HEK293 (cell line): ENCODE measurements at regions not wholly inside any gene's neighbourhood (a gene's known extent, or its start where the extent isn't known, plus 50 kb on each side); places are given as distances from the start of the nearest gene placed in this dataset.

Experiments
- CTCF ChIA-PET: fragments of 350-600 bp; formaldehyde crosslinking; extraction: SDS; loops from one replicate; lab custom pipeline; 2021; ENCODE audit warnings: antibody characterized with exemption; lab: Yijun Ruan, JAX
- POLR2A ChIA-PET: fragments of 300-600 bp; formaldehyde crosslinking; extraction: SDS; loops from one replicate; lab custom pipeline; 2020; ENCODE audit warnings: antibody characterized with exemption, inconsistent platforms; lab: Yijun Ruan, JAX
- H3K27ac ChIP-seq: fragments of 200-500 bp; sonication (Bioruptor generic); 2 replicates; pipeline ENCODE4 v1.5.1; 2014; ENCODE audit warnings: low read depth, low read length, control low read depth, inconsistent platforms; ENCODE audit errors: extremely low read depth
- H3K36me3 ChIP-seq, 2 experiments: fragments of 200-500 bp in 1 of 2; sonication (Bioruptor generic) in 1 of 2; 1 replicate in 1 of 2; 2 replicates in 1 of 2; pipeline ENCODE4 v1.5.1; 2014 to 2017; ENCODE audit warnings: inconsistent platforms in 2 of 2, low read length in 2 of 2; ENCODE audit not compliant: control insufficient read depth in 2 of 2, insufficient read depth in 1 of 2
- H3K4me1 ChIP-seq: fragments of 200-500 bp; sonication (Bioruptor generic); 2 replicates; pipeline ENCODE4 v1.5.1; 2014; ENCODE audit warnings: mild to moderate bottlenecking, low read length, inconsistent platforms; ENCODE audit not compliant: control insufficient read depth, insufficient read depth
- H3K4me3 ChIP-seq: 2 replicates; pipeline ENCODE4 v1.5.1; 2011; ENCODE audit warnings: low read depth, mild to moderate bottlenecking, control low read depth, low read length, moderate library complexity
- H3K9me3 ChIP-seq: fragments of 200-500 bp; sonication (Bioruptor generic); 2 replicates; pipeline ENCODE4 v1.5.1; 2014; ENCODE audit warnings: low read depth, low read length, inconsistent platforms; ENCODE audit not compliant: control insufficient read depth, insufficient read depth
- GFI1B ChIP-seq: fragments of 450-650 bp; formaldehyde crosslinking; IDR thresholded peaks from 2 replicates; pipeline ENCODE4 v1.5.1; 2016; ENCODE audit warnings: missing biosample characterization, missing genetic modification characterization
- REPIN1 ChIP-seq: fragments of 450-650 bp; formaldehyde crosslinking; IDR thresholded peaks from 2 replicates; pipeline ENCODE4 v1.5.1; 2017; ENCODE audit warnings: missing biosample characterization, missing genetic modification characterization, low read depth
- SCRT2 ChIP-seq: fragments of 450-650 bp; formaldehyde crosslinking; IDR thresholded peaks from 2 replicates; pipeline ENCODE4 v1.5.1; 2016; ENCODE audit warnings: missing biosample characterization, missing genetic modification characterization
- ZBTB17 ChIP-seq: fragments of 450-650 bp; formaldehyde crosslinking; IDR thresholded peaks from 2 replicates; pipeline ENCODE4 v1.5.1; 2016; ENCODE audit warnings: missing biosample characterization, missing genetic modification characterization
- ZNF121 ChIP-seq: fragments of 450-650 bp; formaldehyde crosslinking; IDR thresholded peaks from 2 replicates; pipeline ENCODE4 v1.5.1; 2016; ENCODE audit warnings: missing biosample characterization, missing genetic modification characterization
- ZNF223 ChIP-seq: fragments of 450-650 bp; formaldehyde crosslinking; IDR thresholded peaks from 2 replicates; pipeline ENCODE4 v1.5.1; 2016; ENCODE audit warnings: missing biosample characterization, missing genetic modification characterization
- ZNF354C ChIP-seq: fragments of 450-650 bp; formaldehyde crosslinking; IDR thresholded peaks from 2 replicates; pipeline ENCODE4 v1.5.1; 2016; ENCODE audit warnings: missing biosample characterization, missing genetic modification characterization, low read depth, borderline replicate concordance
- ZNF416 ChIP-seq: fragments of 450-650 bp; formaldehyde crosslinking; IDR thresholded peaks from 2 replicates; pipeline ENCODE4 v1.5.1; 2016; ENCODE audit warnings: missing biosample characterization, missing genetic modification characterization
- ZNF544 ChIP-seq: fragments of 450-650 bp; formaldehyde crosslinking; IDR thresholded peaks from 2 replicates; pipeline ENCODE4 v1.5.0; 2017; ENCODE audit warnings: missing biosample characterization, missing genetic modification characterization
- ZNF558 ChIP-seq: fragments of 450-650 bp; formaldehyde crosslinking; IDR thresholded peaks from 2 replicates; pipeline ENCODE4 v1.5.1; 2016; ENCODE audit warnings: missing biosample characterization, missing genetic modification characterization
- ZNF629 ChIP-seq: fragments of 450-650 bp; formaldehyde crosslinking; IDR thresholded peaks from 2 replicates; pipeline ENCODE4 v1.5.1; 2017; ENCODE audit warnings: missing biosample characterization, missing genetic modification characterization
- ZNF707 ChIP-seq: fragments of 450-650 bp; formaldehyde crosslinking; IDR thresholded peaks from 2 replicates; pipeline ENCODE4 v1.5.1; 2016; ENCODE audit warnings: missing biosample characterization, missing genetic modification characterization
- ZNF747 ChIP-seq: fragments of 450-650 bp; formaldehyde crosslinking; IDR thresholded peaks from 2 replicates; pipeline ENCODE4 v1.5.1; 2016; ENCODE audit warnings: missing biosample characterization, missing genetic modification characterization
- ZNF768 ChIP-seq: fragments of 450-650 bp; formaldehyde crosslinking; IDR thresholded peaks from 2 replicates; pipeline ENCODE4 v1.5.1; 2018; ENCODE audit warnings: missing biosample characterization, mild to moderate bottlenecking, missing genetic modification characterization
- ZNF837 ChIP-seq: fragments of 450-650 bp; formaldehyde crosslinking; IDR thresholded peaks from 2 replicates; pipeline ENCODE4 v1.5.1; 2016; ENCODE audit warnings: missing biosample characterization, missing genetic modification characterization
- ZSCAN23 ChIP-seq: fragments of 450-650 bp; formaldehyde crosslinking; IDR thresholded peaks from 2 replicates; pipeline ENCODE4 v1.5.1; 2016; ENCODE audit warnings: missing biosample characterization, missing genetic modification characterization
- ZSCAN30 ChIP-seq: fragments of 450-650 bp; IDR thresholded peaks from 2 replicates; pipeline ENCODE4 v1.5.1; 2018; ENCODE audit warnings: missing biosample characterization, mild to moderate bottlenecking, missing genetic modification characterization, moderate library complexity
- TF ChIP-seq, protein P1 (sequence below): fragments of 450-650 bp; formaldehyde crosslinking; IDR thresholded peaks from 2 replicates; pipeline ENCODE4 v1.5.1; 2017; ENCODE audit warnings: missing biosample characterization, missing genetic modification characterization
- TF ChIP-seq, protein P2 (sequence below): fragments of 450-650 bp; formaldehyde crosslinking; IDR thresholded peaks from 2 replicates; pipeline ENCODE4 v1.5.1; 2017; ENCODE audit warnings: missing biosample characterization, missing genetic modification characterization
- TF ChIP-seq, protein P3 (sequence below): fragments of 450-650 bp; formaldehyde crosslinking; IDR thresholded peaks from 2 replicates; pipeline ENCODE4 v1.5.1; 2016; ENCODE audit warnings: missing biosample characterization, missing genetic modification characterization
- TF ChIP-seq, protein P4 (sequence below): IDR thresholded peaks from 2 replicates; pipeline ENCODE4 v1.6.1; 2011; ENCODE audit warnings: mild to moderate bottlenecking, low read depth, low read length, borderline replicate concordance
- TF ChIP-seq, protein P5 (sequence below): fragments of 450-650 bp; formaldehyde crosslinking; IDR thresholded peaks from 2 replicates; pipeline ENCODE4 v1.5.1; 2016; ENCODE audit warnings: missing biosample characterization, missing genetic modification characterization
- TF ChIP-seq, protein P6 (sequence below): fragments of 450-650 bp; IDR thresholded peaks from 2 replicates; pipeline ENCODE4 v1.5.1; 2018; ENCODE audit warnings: missing biosample characterization, mild to moderate bottlenecking, missing genetic modification characterization
- TF ChIP-seq, protein P7 (sequence below): fragments of 450-650 bp; formaldehyde crosslinking; IDR thresholded peaks from 2 replicates; pipeline ENCODE4 v1.5.1; 2016; ENCODE audit warnings: missing biosample characterization, missing genetic modification characterization

DNA sequence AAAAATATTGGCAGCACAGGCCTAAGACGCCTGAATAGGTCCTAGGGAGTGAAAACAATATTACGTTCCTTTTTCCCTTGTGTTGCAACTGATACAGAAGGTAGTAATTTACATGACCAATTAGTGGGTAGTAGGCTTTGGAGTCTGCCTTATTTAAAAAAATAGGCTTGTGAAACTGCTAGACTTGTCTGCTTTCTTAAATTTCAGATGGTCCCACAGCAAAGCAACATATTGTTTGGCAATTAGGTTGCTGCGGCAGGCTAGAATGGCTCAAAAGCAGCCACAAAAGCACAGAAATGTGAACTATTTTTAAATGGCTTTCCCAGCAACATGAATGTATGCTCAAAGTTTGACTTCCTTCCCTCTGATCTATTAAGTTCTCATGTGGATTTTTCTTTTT, 211.9 kb downstream of the TTC8 start:
- Histone ChIP-seq H3K9me3 (no peaks in the 10 kb centered on the region), H3K27ac (no peak overlapping the region), H3K36me3 (no peaks in the 10 kb centered on the region), H3K4me1 (no peaks in the 10 kb centered on the region), H3K4me3 (no peak overlapping the region)
- POLR2A ChIA-PET: no interaction called here
- TF ChIP-seq ZNF558 (tag by site-specific recombination): no peak
- TF ChIP-seq, protein P1, sequence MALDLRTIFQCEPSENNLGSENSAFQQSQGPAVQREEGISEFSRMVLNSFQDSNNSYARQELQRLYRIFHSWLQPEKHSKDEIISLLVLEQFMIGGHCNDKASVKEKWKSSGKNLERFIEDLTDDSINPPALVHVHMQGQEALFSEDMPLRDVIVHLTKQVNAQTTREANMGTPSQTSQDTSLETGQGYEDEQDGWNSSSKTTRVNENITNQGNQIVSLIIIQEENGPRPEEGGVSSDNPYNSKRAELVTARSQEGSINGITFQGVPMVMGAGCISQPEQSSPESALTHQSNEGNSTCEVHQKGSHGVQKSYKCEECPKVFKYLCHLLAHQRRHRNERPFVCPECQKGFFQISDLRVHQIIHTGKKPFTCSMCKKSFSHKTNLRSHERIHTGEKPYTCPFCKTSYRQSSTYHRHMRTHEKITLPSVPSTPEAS: no peak
- TF ChIP-seq, protein P2, sequence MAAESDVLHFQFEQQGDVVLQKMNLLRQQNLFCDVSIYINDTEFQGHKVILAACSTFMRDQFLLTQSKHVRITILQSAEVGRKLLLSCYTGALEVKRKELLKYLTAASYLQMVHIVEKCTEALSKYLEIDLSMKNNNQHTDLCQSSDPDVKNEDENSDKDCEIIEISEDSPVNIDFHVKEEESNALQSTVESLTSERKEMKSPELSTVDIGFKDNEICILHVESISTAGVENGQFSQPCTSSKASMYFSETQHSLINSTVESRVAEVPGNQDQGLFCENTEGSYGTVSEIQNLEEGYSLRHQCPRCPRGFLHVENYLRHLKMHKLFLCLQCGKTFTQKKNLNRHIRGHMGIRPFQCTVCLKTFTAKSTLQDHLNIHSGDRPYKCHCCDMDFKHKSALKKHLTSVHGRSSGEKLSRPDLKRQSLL: no peak
- TF ChIP-seq, protein P3, sequence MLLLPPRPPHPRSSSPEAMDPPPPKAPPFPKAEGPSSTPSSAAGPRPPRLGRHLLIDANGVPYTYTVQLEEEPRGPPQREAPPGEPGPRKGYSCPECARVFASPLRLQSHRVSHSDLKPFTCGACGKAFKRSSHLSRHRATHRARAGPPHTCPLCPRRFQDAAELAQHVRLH: no peak
- TF ChIP-seq ZSCAN30 (tag by site-specific recombination): no peak
- TF ChIP-seq ZNF121 (tag by site-specific recombination): no peak
- TF ChIP-seq ZNF223 (tag by site-specific recombination): no peak
- CTCF ChIA-PET: no interaction called here

DNA sequence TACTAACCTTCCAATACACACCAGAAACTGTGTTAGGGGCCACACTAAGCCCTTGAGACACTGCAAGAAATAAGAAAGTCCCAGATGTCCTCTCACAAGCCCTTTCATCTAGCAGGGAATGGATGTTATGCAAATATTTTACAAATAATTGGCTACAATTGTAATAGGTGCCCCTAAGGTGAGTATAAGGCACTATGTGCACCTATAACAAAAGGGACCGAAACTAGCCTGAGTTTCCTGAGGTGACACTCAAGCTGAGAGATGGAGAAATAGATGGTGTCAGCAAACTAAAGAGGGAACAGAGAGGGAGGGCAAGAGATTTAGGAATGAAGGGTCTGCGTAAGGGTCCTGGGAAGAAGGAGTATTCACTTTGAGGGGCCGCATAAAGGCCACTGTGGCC, 212.6 kb downstream of the TTC8 start:
- Histone ChIP-seq H3K9me3 (no peaks in the 10 kb centered on the region), H3K27ac (no peak overlapping the region), H3K4me3 (no peak overlapping the region), H3K36me3 (no peaks in the 10 kb centered on the region), H3K4me1 (no peaks in the 10 kb centered on the region)
- TF ChIP-seq, protein P4, sequence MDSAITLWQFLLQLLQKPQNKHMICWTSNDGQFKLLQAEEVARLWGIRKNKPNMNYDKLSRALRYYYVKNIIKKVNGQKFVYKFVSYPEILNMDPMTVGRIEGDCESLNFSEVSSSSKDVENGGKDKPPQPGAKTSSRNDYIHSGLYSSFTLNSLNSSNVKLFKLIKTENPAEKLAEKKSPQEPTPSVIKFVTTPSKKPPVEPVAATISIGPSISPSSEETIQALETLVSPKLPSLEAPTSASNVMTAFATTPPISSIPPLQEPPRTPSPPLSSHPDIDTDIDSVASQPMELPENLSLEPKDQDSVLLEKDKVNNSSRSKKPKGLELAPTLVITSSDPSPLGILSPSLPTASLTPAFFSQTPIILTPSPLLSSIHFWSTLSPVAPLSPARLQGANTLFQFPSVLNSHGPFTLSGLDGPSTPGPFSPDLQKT: no peak
- TF ChIP-seq ZSCAN23 (no peak), REPIN1 (tag by site-specific recombination) (no peak), ZBTB17 (no peak), GFI1B (tag by site-specific recombination) (no peak), ZNF747 (tag by site-specific recombination) (no peak), SCRT2 (no peak), ZNF768 (no peak), ZNF544 (tag by site-specific recombination) (no peak)
- TF ChIP-seq, protein P5, sequence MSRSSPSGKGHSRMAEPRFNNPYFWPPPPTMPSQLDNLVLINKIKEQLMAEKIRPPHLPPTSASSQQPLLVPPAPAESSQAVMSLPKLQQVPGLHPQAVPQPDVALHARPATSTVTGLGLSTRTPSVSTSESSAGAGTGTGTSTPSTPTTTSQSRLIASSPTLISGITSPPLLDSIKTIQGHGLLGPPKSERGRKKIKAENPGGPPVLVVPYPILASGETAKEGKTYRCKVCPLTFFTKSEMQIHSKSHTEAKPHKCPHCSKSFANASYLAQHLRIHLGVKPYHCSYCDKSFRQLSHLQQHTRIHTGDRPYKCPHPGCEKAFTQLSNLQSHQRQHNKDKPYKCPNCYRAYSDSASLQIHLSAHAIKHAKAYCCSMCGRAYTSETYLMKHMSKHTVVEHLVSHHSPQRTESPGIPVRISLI (tag by site-specific recombination): no peak
- CTCF ChIA-PET: no interaction called here
- POLR2A ChIA-PET: no interaction called here

DNA sequence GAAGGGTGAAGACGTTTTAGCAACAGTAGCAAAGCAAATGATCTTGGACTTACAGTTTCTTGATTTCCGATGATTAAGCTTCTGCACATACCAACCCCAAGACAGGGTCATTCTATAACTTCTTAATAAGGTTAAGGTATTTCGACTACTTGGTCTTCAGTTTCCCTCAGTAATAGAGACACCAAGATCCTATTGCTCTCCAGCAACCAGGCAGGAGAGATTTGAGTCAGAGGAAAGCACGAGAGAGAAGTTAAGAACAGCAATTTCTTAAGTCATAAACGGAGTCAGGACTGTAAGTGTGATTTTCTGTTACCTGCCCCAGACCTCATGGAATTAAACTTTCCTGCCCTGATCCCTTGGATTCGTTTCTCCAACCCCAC, 215.6 kb downstream of the TTC8 start:
- no peaks in the 10 kb centered on the region for H3K4me1 ChIP-seq
- H3K9me3 ChIP-seq: no peaks in the 10 kb centered on the region
- POLR2A ChIA-PET: no interaction called here
- no peaks in the 10 kb centered on the region for H3K36me3 ChIP-seq
- no peak for TF ChIP-seq ZNF416
- TF ChIP-seq ZNF707 (tag by site-specific recombination): no peak
- no peak for TF ChIP-seq ZNF837 (tag by site-specific recombination)
- TF ChIP-seq, protein P6, sequence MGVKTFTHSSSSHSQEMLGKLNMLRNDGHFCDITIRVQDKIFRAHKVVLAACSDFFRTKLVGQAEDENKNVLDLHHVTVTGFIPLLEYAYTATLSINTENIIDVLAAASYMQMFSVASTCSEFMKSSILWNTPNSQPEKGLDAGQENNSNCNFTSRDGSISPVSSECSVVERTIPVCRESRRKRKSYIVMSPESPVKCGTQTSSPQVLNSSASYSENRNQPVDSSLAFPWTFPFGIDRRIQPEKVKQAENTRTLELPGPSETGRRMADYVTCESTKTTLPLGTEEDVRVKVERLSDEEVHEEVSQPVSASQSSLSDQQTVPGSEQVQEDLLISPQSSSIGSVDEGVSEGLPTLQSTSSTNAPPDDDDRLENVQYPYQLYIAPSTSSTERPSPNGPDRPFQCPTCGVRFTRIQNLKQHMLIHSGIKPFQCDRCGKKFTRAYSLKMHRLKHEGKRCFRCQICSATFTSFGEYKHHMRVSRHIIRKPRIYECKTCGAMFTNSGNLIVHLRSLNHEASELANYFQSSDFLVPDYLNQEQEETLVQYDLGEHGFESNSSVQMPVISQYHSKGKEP (tag by site-specific recombination): no peak
- TF ChIP-seq, protein P7, sequence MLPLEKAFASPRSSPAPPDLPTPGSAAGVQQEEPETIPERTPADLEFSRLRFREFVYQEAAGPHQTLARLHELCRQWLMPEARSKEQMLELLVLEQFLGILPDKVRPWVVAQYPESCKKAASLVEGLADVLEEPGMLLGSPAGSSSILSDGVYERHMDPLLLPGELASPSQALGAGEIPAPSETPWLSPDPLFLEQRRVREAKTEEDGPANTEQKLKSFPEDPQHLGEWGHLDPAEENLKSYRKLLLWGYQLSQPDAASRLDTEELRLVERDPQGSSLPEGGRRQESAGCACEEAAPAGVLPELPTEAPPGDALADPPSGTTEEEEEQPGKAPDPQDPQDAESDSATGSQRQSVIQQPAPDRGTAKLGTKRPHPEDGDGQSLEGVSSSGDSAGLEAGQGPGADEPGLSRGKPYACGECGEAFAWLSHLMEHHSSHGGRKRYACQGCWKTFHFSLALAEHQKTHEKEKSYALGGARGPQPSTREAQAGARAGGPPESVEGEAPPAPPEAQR (tag by site-specific recombination): no peak
- no peak for TF ChIP-seq ZNF354C (tag by site-specific recombination)
- TF ChIP-seq ZNF629 (tag by site-specific recombination): no peak
- TF ChIP-seq, all 188 proteins: peak for 0
- CTCF ChIA-PET: interaction anchor here (0.7 to 1.5 kb wide), 7 partner anchors 11 to 885 kb away, joined by 3 to 7 read pairs (median 5); no protein-coding TSS in a partner anchor
- H3K4me3 ChIP-seq: no peak overlapping the region
- no peak overlapping the region for H3K27ac ChIP-seq
